GM18861 (cell line): ENCODE measurements at regions not wholly inside any gene's neighbourhood (a gene's known extent, or its start where the extent isn't known, plus 50 kb on each side); places are given as distances from the start of the nearest gene placed in this dataset.
"Not testable (repeated sequence)": the region's sequence is repeated elsewhere in the genome, so short reads cannot be mapped to it uniquely, and the experiment has no call there.

Experiments used
- ATAC-seq: cut with Tn5 transposase; IDR thresholded peaks from one replicate; pipeline ENCODE4 v1.9.1; 2021; ENCODE audit not compliant: unreplicated experiment

GRCh38 chr5:104494083-104494482 lies 931.5 kb upstream of the NUDT12 start:
- ATAC-seq = no peak

GRCh38 chr5:104472811-104473210 lies 910.2 kb upstream of the NUDT12 start:
- no peak for ATAC-seq

- no peak for ATAC-seq
Measured at GRCh38 chr5:104456122-104456521, 893.5 kb upstream of the NUDT12 start.

GRCh38 chr5:104452550-104452949 lies 890.0 kb upstream of the NUDT12 start:
- no peak for ATAC-seq

- not testable (repeated sequence) for ATAC-seq
Measured at GRCh38 chr5:104451911-104452310, 889.3 kb upstream of the NUDT12 start.

GRCh38 chr5:104444656-104445055 lies 882.1 kb upstream of the NUDT12 start:
- no peak for ATAC-seq

GRCh38 chr5:104443706-104444105 lies 881.1 kb upstream of the NUDT12 start:
- no peak for ATAC-seq

- no peak for ATAC-seq
Measured at GRCh38 chr5:104431981-104432380, 869.4 kb upstream of the NUDT12 start.

GRCh38 chr5:104431002-104431620 lies 868.5 kb upstream of the NUDT12 start:
- ATAC-seq = no peak

- ATAC-seq = no peak
Measured at GRCh38 chr5:104429911-104430310, 867.3 kb upstream of the NUDT12 start.

- ATAC-seq = no peak
Measured at GRCh38 chr5:104421431-104421830, 858.8 kb upstream of the NUDT12 start.

- no peak for ATAC-seq
Measured at GRCh38 chr5:104418056-104418455, 855.5 kb upstream of the NUDT12 start.

- peak; percentile 78 for ATAC-seq
Measured at GRCh38 chr5:104412649-104413240, 850.2 kb upstream of the NUDT12 start.

GRCh38 chr5:104400941-104401340 lies 838.4 kb upstream of the NUDT12 start:
- ATAC-seq = no peak

GRCh38 chr5:104385906-104386305 lies 823.3 kb upstream of the NUDT12 start:
- no peak for ATAC-seq

GRCh38 chr5:104375345-104375744 lies 812.8 kb upstream of the NUDT12 start:
- no peak for ATAC-seq

- ATAC-seq = no peak
Measured at GRCh38 chr5:104372796-104373195, 810.2 kb upstream of the NUDT12 start.

GRCh38 chr5:104372376-104372775 lies 809.8 kb upstream of the NUDT12 start:
- no peak for ATAC-seq

- no peak for ATAC-seq
Measured at GRCh38 chr5:104370523-104370922, 807.9 kb upstream of the NUDT12 start.

GRCh38 chr5:104367978-104368377 lies 805.4 kb upstream of the NUDT12 start:
- ATAC-seq = no peak

GRCh38 chr5:104363567-104363966 lies 801.0 kb upstream of the NUDT12 start:
- no peak for ATAC-seq

- no peak for ATAC-seq
Measured at GRCh38 chr5:104361932-104362331, 799.3 kb upstream of the NUDT12 start.

- ATAC-seq = no peak
Measured at GRCh38 chr5:104355350-104355749, 792.8 kb upstream of the NUDT12 start.
